ENCODE measurements at regions not wholly inside any gene's neighbourhood (a gene's known extent, or its start where the extent isn't known, plus 50 kb on each side); places are given as distances from the start of the nearest gene placed in this dataset.
A peak's percentile ranks its signal among the peaks of the same experiment; 100 is the strongest.

DNA sequence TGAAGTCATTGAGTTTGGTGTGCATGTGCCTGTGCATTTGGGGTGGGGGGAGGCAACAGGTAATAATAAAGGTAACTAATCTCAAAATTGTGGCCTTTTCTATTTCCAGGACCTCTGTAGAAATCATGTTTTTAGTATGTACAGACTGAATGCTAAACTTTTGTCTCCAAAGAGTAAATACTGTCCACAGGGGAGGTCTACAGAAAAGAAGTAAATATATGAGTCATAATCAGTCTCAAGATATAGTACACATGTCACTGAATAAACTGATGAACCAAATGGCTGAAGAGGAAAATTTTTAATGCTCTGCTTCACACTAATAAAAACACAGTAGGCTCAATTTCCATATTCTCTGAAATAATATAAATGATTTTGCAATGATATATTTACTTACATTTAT is 440.4 kb upstream of the ZFP42 start:
- no peak for DNase-seq (ENCODE audit: low read depth)
- in situ Hi-C loops (cut with HindIII; ENCODE audit: low pct_unique_long_range_greater_than_20kb, low sequenced_read_pairs): no loop called here

GRCh38 chr4:187558391-187558790 is 437.2 kb upstream of the ZFP42 start:
- in situ Hi-C loops (cut with HindIII; ENCODE audit: low pct_unique_long_range_greater_than_20kb, low sequenced_read_pairs): no loop called here
- DNase-seq (ENCODE audit: low read depth): no peak

DNA sequence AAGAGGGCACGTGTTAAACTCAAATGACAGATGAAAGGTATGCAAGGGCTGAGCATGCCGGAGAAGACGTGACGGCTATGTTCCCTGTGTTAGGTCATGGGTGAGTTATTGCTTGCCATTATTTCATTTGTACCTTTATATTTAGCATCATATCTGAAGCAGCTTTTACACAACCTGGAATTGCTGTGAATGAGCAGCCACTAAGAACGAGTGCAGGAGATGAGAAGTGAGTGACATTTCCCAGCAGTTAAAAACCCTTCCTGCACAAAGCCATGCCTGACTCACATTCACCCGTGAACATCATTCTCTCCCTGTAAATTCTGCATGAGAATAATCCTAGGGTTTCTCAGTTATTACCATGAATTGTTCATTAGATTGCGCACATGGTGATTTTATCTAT is 433.2 kb upstream of the ZFP42 start:
- in situ Hi-C loops (cut with HindIII; ENCODE audit: low pct_unique_long_range_greater_than_20kb, low sequenced_read_pairs): no loop called here
- no peak for DNase-seq (ENCODE audit: low read depth)

GRCh38 chr4:187565416-187565815 is 430.2 kb upstream of the ZFP42 start:
- in situ Hi-C loops (cut with HindIII; ENCODE audit: low pct_unique_long_range_greater_than_20kb, low sequenced_read_pairs): no loop called here

DNA sequence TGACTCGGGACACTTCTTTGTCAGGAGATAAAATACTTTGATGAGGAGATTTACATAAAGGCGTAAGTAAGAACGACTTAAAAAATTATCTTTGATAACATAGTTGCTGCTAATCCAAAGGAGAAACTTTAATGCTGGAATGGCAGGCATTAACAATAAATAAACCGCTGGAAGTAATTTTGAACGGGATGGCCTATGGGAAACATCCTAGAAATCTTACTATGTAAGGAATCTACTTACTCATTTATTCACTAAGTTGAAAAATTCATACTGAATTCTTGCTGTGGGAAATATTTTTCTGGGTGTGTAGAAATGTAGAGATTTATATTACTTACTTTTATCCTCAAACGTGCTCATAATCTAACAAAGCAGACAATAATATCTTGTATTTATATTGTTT is 425.7 kb upstream of the ZFP42 start:
- in situ Hi-C loops (cut with HindIII; ENCODE audit: low pct_unique_long_range_greater_than_20kb, low sequenced_read_pairs): no loop called here
- DNase-seq (ENCODE audit: low read depth): no peak

More at GRCh38 chr4:187565416-187565815, 430.2 kb upstream of the ZFP42 start:
- DNase-seq (ENCODE audit: low read depth): no peak

DNA sequence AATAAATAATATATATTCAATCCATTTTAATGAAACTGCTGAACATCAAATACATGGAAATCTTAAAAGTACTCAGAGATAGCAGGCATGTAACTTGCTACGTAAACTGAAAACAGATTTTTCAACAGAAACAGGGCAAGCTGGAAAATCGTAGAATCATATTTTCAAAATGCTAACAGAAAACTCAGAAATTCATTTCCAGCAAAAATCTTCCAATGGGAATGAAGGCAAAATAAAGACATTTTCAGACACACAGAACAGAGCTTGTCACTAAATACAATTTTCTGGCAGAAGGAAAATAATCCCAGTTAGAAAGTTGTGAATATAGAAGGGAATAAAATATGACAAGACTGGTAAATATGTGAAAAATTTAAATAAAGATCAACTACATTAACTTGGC is 419.9 kb upstream of the ZFP42 start:
- in situ Hi-C loops (cut with HindIII; ENCODE audit: low pct_unique_long_range_greater_than_20kb, low sequenced_read_pairs): no loop called here
- no peak for DNase-seq (ENCODE audit: low read depth)

DNA sequence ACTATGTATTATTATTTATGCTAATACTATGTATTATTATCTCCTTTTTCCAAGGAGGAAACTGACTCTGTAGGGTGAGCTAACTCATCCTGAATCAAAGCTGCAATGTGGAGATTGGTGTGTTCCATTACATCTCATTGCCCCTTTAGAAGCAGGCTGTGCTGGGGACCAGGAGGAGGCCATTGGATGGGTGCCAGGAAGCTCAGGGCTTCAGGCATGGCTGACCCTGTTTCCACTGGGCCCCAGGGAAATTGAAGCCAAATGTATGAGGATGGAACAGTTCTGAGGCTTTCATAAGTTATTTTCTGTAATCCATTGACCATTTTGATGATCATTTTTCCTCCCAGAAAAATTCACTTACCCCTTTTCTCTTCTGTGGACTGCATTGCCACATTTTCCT is 418.8 kb upstream of the ZFP42 start:
- DNase-seq (ENCODE audit: low read depth): no peak
- in situ Hi-C loops (cut with HindIII; ENCODE audit: low pct_unique_long_range_greater_than_20kb, low sequenced_read_pairs): no loop called here

DNA sequence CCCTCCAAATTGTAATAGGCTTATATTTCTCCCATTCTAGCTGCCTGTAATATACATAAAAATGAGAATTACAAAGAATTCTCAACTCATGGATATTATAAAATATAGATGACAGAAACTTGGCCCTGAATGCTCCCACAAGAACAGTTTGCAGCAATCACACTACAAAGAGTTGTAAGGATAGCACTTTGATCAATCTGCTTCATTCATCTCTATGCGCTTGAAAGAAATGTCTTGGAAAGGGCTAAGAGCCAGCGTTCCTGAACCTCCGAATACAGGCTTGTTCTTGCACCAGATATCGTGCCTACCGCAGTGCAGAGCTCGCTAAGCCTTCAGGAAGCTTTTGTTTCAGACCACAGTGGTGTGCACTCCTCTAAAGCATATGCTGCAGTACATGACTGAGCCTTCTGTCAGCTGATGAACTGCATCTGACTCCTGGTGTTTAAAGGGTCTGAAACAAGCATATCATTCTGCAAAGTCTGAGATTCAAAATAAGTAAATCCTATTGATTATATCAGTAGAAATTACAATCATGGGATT is 417.6 kb upstream of the ZFP42 start:
- in situ Hi-C loops (cut with HindIII; ENCODE audit: low pct_unique_long_range_greater_than_20kb, low sequenced_read_pairs): no loop called here
- DNase-seq (ENCODE audit: low read depth): no peak

- in situ Hi-C loops (cut with HindIII; ENCODE audit: low pct_unique_long_range_greater_than_20kb, low sequenced_read_pairs): no loop called here
- DNase-seq (ENCODE audit: low read depth): peak; percentile 81
Measured at GRCh38 chr4:187586892-187587291, 408.7 kb upstream of the ZFP42 start.

DNA sequence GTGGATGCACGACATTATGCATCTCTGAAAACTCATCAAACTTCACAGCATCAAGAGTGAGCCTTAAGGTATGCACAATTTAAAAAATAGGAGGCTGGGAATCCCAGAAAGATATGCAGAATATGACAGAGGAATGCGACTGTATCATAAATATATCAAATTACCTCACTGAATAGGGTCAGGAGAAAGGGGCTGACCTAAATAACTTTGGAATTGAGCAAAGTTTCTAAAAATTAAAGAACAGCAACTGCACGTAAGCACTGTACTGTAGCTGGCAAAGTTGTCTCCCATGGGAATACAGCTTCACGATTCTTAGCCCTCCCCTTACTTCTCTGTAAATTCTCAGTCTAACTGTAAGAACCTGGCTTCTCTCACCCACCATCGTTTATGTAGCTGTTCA is 397.4 kb upstream of the ZFP42 start:
- in situ Hi-C loops (cut with HindIII; ENCODE audit: low pct_unique_long_range_greater_than_20kb, low sequenced_read_pairs): no loop called here
- DNase-seq (ENCODE audit: low read depth): no peak

- no peak for DNase-seq (ENCODE audit: low read depth)
- in situ Hi-C loops (cut with HindIII; ENCODE audit: low pct_unique_long_range_greater_than_20kb, low sequenced_read_pairs): no loop called here
Measured at GRCh38 chr4:187602339-187603092, 393.1 kb upstream of the ZFP42 start.

- DNase-seq (ENCODE audit: low read depth): no peak
- in situ Hi-C loops (cut with HindIII; ENCODE audit: low pct_unique_long_range_greater_than_20kb, low sequenced_read_pairs): no loop called here
Measured at GRCh38 chr4:187603093-187604025, 392.2 kb upstream of the ZFP42 start.

DNA sequence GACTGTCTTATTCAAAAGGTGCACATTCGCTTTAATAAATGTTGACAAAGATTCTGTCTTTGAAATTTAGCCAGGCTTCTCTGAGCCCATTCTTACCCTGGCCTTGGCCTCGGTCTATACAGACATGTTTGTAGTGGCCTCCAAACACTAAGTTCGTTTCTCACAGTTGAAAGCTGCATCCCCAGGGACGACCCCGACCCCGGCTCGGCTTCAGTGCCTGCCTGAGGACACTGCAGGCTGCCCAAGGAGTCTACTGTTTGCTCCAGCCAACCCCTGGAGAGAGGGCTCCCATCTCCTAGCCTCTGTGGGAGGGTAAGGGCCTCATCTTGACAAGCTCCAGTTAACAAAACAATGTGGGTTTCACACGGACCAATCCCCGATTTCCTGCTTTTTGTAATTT is 390.6 kb upstream of the ZFP42 start:
- in situ Hi-C loops (cut with HindIII; ENCODE audit: low pct_unique_long_range_greater_than_20kb, low sequenced_read_pairs): no loop called here
- DNase-seq (ENCODE audit: low read depth): no peak

DNA sequence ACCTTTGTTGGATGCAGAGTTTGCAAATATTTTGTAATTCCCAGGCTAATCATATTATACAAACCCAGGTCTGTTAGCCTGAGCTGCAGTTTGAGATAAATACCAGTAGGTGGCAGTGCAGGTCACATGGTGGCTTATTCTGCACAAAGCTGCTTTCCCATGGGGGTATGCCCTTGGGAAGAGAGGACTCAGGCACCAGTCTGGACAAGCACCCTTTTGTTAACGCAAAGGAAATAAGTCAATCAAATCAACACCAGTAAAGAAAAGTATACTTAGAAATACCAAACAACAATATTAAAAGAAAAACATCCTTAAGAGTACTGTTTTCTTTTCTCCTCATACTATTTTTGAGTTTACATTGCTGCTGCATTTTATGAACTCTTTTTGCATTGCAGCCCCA is 389.0 kb upstream of the ZFP42 start:
- in situ Hi-C loops (cut with HindIII; ENCODE audit: low pct_unique_long_range_greater_than_20kb, low sequenced_read_pairs): no loop called here
- DNase-seq (ENCODE audit: low read depth): peak; percentile 29

DNA sequence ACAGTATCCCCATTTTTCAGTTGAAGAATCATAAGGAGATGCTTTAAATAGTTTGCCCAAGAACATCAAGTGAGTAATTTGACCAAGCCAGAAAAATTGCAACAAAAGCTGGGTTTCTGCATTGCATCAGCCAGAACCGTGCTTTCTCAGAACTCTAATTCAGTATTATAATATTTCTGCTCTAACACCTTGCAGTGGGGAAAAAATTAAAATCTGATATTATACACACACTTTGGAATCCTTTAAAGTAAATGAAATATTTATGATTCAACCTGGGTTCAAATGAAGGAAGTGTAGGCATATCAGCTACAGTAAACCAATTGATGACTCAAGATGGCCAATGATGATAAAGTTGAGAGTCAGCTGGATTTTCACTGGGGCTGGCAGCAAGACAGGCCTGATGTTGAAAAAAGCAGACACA is 387.6 kb upstream of the ZFP42 start:
- DNase-seq (ENCODE audit: low read depth): no peak
- in situ Hi-C loops (cut with HindIII; ENCODE audit: low pct_unique_long_range_greater_than_20kb, low sequenced_read_pairs): no loop called here

DNA sequence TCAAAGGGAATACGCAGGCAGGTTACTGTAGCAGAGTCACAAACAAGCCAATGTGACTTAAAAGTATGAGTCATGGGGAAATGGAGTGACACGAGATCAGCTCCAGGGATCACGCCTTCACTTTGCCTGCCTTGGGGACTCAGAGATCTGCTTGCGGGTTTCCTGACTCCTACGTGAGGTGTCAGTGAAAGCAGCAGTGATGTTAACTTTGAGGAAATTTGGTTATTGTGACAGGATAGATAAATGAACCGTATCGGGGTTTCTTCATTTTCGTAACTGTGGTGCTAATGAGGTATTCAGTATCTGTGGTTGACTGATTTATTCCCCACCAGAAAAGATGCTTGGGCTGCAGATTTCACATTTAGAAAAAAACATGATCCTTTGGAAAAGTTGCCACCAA is 383.3 kb upstream of the ZFP42 start:
- DNase-seq (ENCODE audit: low read depth): peak; percentile 74
- in situ Hi-C loops (cut with HindIII; ENCODE audit: low pct_unique_long_range_greater_than_20kb, low sequenced_read_pairs): no loop called here

- DNase-seq (ENCODE audit: low read depth): no peak
- in situ Hi-C loops (cut with HindIII; ENCODE audit: low pct_unique_long_range_greater_than_20kb, low sequenced_read_pairs): no loop called here
Measured at GRCh38 chr4:187613089-187613839, 382.3 kb upstream of the ZFP42 start.

DNA sequence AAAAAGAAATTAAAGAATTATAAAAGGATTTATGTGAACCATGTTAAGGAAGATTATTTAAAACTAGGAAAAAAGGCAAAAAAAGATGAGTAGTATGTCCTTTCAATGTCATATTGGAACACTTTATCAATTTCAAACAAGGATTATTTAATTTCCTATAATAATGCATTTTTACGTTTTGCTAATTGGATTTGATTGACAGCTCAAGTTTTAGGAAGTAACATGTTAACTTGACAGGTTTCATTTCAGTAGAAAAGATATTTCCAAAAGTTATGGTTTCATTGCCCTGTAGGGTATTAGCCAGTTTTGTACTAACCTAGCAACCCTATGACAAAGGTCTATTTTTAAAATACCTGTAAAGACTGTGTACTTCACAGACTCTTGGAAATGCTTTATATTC is 379.6 kb upstream of the ZFP42 start:
- no peak for DNase-seq (ENCODE audit: low read depth)
- in situ Hi-C loops (cut with HindIII; ENCODE audit: low pct_unique_long_range_greater_than_20kb, low sequenced_read_pairs): no loop called here

DNA sequence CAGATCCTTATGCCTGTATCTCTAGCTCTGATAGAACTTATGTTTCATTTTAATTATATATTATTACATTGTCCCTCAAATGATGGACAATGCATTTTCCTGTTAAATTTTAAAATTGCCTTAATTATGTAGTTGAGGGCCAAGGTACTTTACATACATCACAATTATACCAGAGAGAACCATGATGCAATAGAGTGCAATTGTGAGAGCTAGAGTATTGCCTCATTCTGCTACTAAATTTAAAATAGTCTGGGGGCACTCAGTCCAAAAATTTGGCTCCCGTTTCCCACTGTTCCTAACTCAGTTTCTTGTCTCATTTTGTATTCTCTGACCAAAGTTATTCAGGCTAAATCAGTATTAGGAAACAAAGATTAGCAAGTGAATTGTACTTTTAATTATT is 378.5 kb upstream of the ZFP42 start:
- in situ Hi-C loops (cut with HindIII; ENCODE audit: low pct_unique_long_range_greater_than_20kb, low sequenced_read_pairs): no loop called here

More for the DNA sequence above, 378.5 kb upstream of the ZFP42 start:
- DNase-seq (ENCODE audit: low read depth): no peak

Data from Caki2 (cell line).